ENCODE measurements at regions not wholly inside any gene's neighbourhood (a gene's known extent, or its start where the extent isn't known, plus 50 kb on each side); places are given as distances from the start of the nearest gene placed in this dataset.

DNA sequence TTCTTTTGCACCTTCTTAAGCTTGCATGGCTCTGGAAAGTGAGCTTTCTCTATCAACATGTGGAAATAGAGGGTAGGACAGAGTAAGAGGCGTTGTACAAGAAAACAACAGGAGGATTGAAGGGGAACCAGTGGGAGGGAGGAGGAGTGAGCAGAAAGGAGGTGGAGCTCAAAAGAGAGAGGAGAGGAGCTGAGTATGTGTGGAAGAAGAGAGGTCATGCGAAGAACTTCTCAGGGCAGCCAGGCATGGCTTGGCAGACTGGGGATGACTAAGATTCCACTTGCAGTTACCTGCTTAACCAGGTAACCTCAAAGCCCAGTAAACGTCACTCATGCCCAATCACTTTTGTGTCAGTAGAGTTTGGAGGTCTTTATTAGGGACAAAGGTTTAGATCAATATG is 105.1 kb downstream of the BCL2L11 start:
- Mint-ChIP-seq H3K4me1 (peaks cover 19 to 20% of the 10 kb centered on the region in 2 experiments), H3K27ac (no peak overlapping the region), H3K4me3 (no peak overlapping the region), H3K36me3 (ENCODE audit: insufficient read depth in 1 of 3, low read depth in 3 of 3) (peaks cover 6 to 17% (median 9%) of the 10 kb centered on the region in 3 experiments; a peak in 6 of 7 replicates), H3K9me3 (peaks cover 17 to 20% of the 10 kb centered on the region in 2 experiments), H3K27me3 (ENCODE audit: low read depth) (peaks cover 9% of the 10 kb centered on the region)
- H3K14ac ChIP-seq (ENCODE audit: insufficient read depth, low read length) = no peak overlapping the region
- no peak overlapping the region for H3T11ph ChIP-seq (ENCODE audit: low read length)
- H3K9me3 ChIP-seq (ENCODE audit: control insufficient read depth, low read depth, low read length) = no peaks in the 10 kb centered on the region
- H3K27ac ChIP-seq (ENCODE audit: insufficient read length, low read depth, low read length) = no peak overlapping the region
- no peaks in the 10 kb centered on the region for H3K27me3 ChIP-seq (ENCODE audit: insufficient read depth, low read length)
- H3K23ac ChIP-seq (ENCODE audit: insufficient read length, low read depth, low read length) = no peak overlapping the region
- H3K56ac ChIP-seq (ENCODE audit: insufficient read length, low read depth, low read length) = no peak overlapping the region
- TF ChIP-seq, protein P1, sequence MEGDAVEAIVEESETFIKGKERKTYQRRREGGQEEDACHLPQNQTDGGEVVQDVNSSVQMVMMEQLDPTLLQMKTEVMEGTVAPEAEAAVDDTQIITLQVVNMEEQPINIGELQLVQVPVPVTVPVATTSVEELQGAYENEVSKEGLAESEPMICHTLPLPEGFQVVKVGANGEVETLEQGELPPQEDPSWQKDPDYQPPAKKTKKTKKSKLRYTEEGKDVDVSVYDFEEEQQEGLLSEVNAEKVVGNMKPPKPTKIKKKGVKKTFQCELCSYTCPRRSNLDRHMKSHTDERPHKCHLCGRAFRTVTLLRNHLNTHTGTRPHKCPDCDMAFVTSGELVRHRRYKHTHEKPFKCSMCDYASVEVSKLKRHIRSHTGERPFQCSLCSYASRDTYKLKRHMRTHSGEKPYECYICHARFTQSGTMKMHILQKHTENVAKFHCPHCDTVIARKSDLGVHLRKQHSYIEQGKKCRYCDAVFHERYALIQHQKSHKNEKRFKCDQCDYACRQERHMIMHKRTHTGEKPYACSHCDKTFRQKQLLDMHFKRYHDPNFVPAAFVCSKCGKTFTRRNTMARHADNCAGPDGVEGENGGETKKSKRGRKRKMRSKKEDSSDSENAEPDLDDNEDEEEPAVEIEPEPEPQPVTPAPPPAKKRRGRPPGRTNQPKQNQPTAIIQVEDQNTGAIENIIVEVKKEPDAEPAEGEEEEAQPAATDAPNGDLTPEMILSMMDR (conservative IDR thresholded peaks at IDR 0.05) = no peak
- no peak overlapping the region for H3K18ac ChIP-seq (ENCODE audit: insufficient read length, low read depth, low read length)
- peaks cover 3% of the 10 kb centered on the region; the same call in 1 of the 2 replicates for H3K4me1 ChIP-seq (ENCODE audit: insufficient read depth, low read length)
- no peaks in the 10 kb centered on the region for H3K79me1 ChIP-seq (ENCODE audit: insufficient read depth, low read depth, low read length, poor library complexity, severe bottlenecking)
- H3K4ac ChIP-seq (ENCODE audit: low read depth, low read length) = no peak overlapping the region
- H2BK20ac ChIP-seq (ENCODE audit: low read depth, low read length, poor library complexity, severe bottlenecking) = no peak overlapping the region
- H3K4me2 ChIP-seq (ENCODE audit: insufficient read depth, insufficient read length, low read length) = no peak overlapping the region
- no peak overlapping the region for H2BK120ac ChIP-seq (ENCODE audit: low read depth, low read length, poor library complexity, severe bottlenecking)
- WGBS (ENCODE audit: extremely low coverage, insufficient read length, low lambda C conversion rate) = no CpG with 5 or more reads among the region's 3 CpGs
- no peaks in the 10 kb centered on the region for H3K23me2 ChIP-seq (ENCODE audit: insufficient read length, low read depth, low read length, poor library complexity, severe bottlenecking)
- H2BK12ac ChIP-seq (ENCODE audit: insufficient read length, low read depth, low read length) = no peak overlapping the region
- no peak overlapping the region for H2BK15ac ChIP-seq (ENCODE audit: low read depth, low read length)
- no peak for DNase-seq
- H4K8ac ChIP-seq (replicated peaks; ENCODE audit: insufficient read length, low read depth, low read length) = no peak overlapping the region
- H2AK5ac ChIP-seq (ENCODE audit: insufficient read length, low read length) = no peak overlapping the region
- H4K20me1 ChIP-seq (ENCODE audit: control insufficient read depth, insufficient read depth, insufficient read length) = no peaks in the 10 kb centered on the region
- H3K9ac ChIP-seq (ENCODE audit: extremely low read depth, insufficient read length, low read length) = no peak overlapping the region
- no peak overlapping the region for H2BK5ac ChIP-seq (ENCODE audit: insufficient read length, low read length)
- H3K79me2 ChIP-seq (ENCODE audit: insufficient read depth, low read length) = no peaks in the 10 kb centered on the region
- H4K5ac ChIP-seq (ENCODE audit: insufficient read length, low read depth, low read length) = no peak overlapping the region
- H4K91ac ChIP-seq (ENCODE audit: insufficient read length, low read depth, low read length) = no peak overlapping the region
- H2AFZ ChIP-seq (ENCODE audit: low read length) = no peak overlapping the region

Data from H9 (cell line).